Hepatocyte (in vitro differentiated cells): ENCODE measurements at regions not wholly inside any gene's neighbourhood (a gene's known extent, or its start where the extent isn't known, plus 50 kb on each side); places are given as distances from the start of the nearest gene placed in this dataset.

Experiments used
- DNase-seq: peaks from one replicate; pipeline ENCODE4 v3.0.0-alpha.2; 2016; ENCODE audit warnings: low spot score
- H2AFZ ChIP-seq: fragments of 200-600 bp; sonication (generic); 2 replicates; pipeline ENCODE4 v1.6.0; 2016; ENCODE audit warnings: antibody characterized with exemption, mild to moderate bottlenecking
- H3K27ac ChIP-seq: fragments of 200-600 bp; sonication (generic); 2 replicates; pipeline ENCODE4 v1.5.1; 2016; ENCODE audit warnings: mild to moderate bottlenecking
- H3K27me3 ChIP-seq: fragments of 200-600 bp; sonication (generic); 2 replicates; pipeline ENCODE4 v1.6.1; 2016
- H3K36me3 ChIP-seq: fragments of 200-600 bp; sonication (generic); replicated peaks from 2 replicates; pipeline ENCODE4 v1.5.1; 2016; ENCODE audit warnings: low read depth; ENCODE audit not compliant: insufficient read depth
- H3K4me1 ChIP-seq: fragments of 200-600 bp; sonication (generic); 2 replicates; pipeline ENCODE4 v1.5.1; 2016; ENCODE audit warnings: mild to moderate bottlenecking, moderate library complexity; ENCODE audit not compliant: insufficient read depth
- H3K4me2 ChIP-seq: fragments of 200-600 bp; sonication (generic); 2 replicates; pipeline ENCODE4 v1.6.0; 2016
- H3K4me3 ChIP-seq: fragments of 200-600 bp; sonication (generic); 2 replicates; pipeline ENCODE4 v1.5.1; 2016; ENCODE audit warnings: mild to moderate bottlenecking
- H3K79me2 ChIP-seq: fragments of 200-600 bp; sonication (generic); 2 replicates; pipeline ENCODE4 v1.6.0; 2017; ENCODE audit warnings: mild to moderate bottlenecking
- H3K9me2 ChIP-seq: fragments of 200-600 bp; sonication (generic); replicated peaks from 2 replicates; pipeline ENCODE4 v1.6.0; 2017; ENCODE audit warnings: mild to moderate bottlenecking; ENCODE audit not compliant: insufficient read depth
- H3K9me3 ChIP-seq: fragments of 200-600 bp; sonication (generic); 2 replicates; pipeline ENCODE4 v1.5.1; 2016; ENCODE audit warnings: low read depth, mild to moderate bottlenecking
- H4K20me1 ChIP-seq: fragments of 200-600 bp; sonication (generic); 2 replicates; pipeline ENCODE4 v1.6.0; 2016; ENCODE audit warnings: mild to moderate bottlenecking; ENCODE audit not compliant: insufficient read depth, poor library complexity, severe bottlenecking
- CTCF ChIP-seq: fragments of 200-600 bp; sonication (generic); IDR thresholded peaks from 2 replicates; pipeline ENCODE4 v1.5.1; 2016; ENCODE audit warnings: antibody characterized with exemption, mild to moderate bottlenecking; ENCODE audit not compliant: poor library complexity
- EZH2 ChIP-seq: fragments of 200-600 bp; sonication (generic); IDR thresholded peaks from 2 replicates; pipeline ENCODE4 v1.6.1; 2016; ENCODE audit warnings: antibody characterized with exemption, mild to moderate bottlenecking, borderline replicate concordance
- EZH2phosphoT487 ChIP-seq: fragments of 200-600 bp; sonication (generic); IDR thresholded peaks from one replicate; pipeline ENCODE4 v1.6.1; 2018; ENCODE audit warnings: antibody characterized with exemption, mild to moderate bottlenecking, low read depth, moderate library complexity; ENCODE audit not compliant: unreplicated experiment, severe bottlenecking
- WGBS: methylation state at CpG from one replicate; pipeline ENCODE4 v1.1.6; 2016; ENCODE audit warnings: low lambda C conversion rate; ENCODE audit errors: missing lambda C conversion rate; 5-methylcytosine and 5-hydroxymethylcytosine counted together

GRCh38 chr1:87744056-87744455 lies 415.4 kb downstream of the LMO4 start:
- Histone ChIP-seq H3K27me3 (no peaks in the 10 kb centered on the region), H3K4me2 (no peak overlapping the region), H3K4me1 (no peaks in the 10 kb centered on the region), H3K27ac (peak overlapping the region; percentile 15), H3K36me3 (no peaks in the 10 kb centered on the region), H3K4me3 (no peak overlapping the region), H4K20me1 (no peaks in the 10 kb centered on the region), H2AFZ (no peak overlapping the region), H3K9me3 (no peaks in the 10 kb centered on the region), H3K9me2 (no peaks in the 10 kb centered on the region), H3K79me2 (no peaks in the 10 kb centered on the region)
- 79% methylated on average over 3 of the region's 3 CpGs for WGBS
- TF ChIP-seq EZH2phosphoT487: no peak
- DNase-seq: no peak

- no peaks in the 10 kb centered on the region for H3K36me3 ChIP-seq
- no peak overlapping the region for H3K4me2 ChIP-seq
- no peak overlapping the region for H3K4me3 ChIP-seq
- no peaks in the 10 kb centered on the region for H3K79me2 ChIP-seq
- no peak for DNase-seq
- TF ChIP-seq EZH2 (no peak), EZH2phosphoT487 (no peak), CTCF (no peak)
- no peak overlapping the region for H3K27ac ChIP-seq
- H2AFZ ChIP-seq: no peak overlapping the region
- no peaks in the 10 kb centered on the region for H3K9me2 ChIP-seq
- H3K9me3 ChIP-seq: no peaks in the 10 kb centered on the region
- H4K20me1 ChIP-seq: no peaks in the 10 kb centered on the region
- no peaks in the 10 kb centered on the region for H3K4me1 ChIP-seq
- H3K27me3 ChIP-seq: no peaks in the 10 kb centered on the region
These were observed 416.1 kb downstream of the LMO4 start for GRCh38 chr1:87744763-87745162.

- Histone ChIP-seq H3K27ac (no peak overlapping the region), H3K9me3 (no peaks in the 10 kb centered on the region), H3K79me2 (no peaks in the 10 kb centered on the region), H3K4me3 (no peak overlapping the region), H3K9me2 (no peaks in the 10 kb centered on the region), H3K4me2 (no peak overlapping the region), H3K4me1 (peaks cover 13% of the 10 kb centered on the region), H2AFZ (no peak overlapping the region), H4K20me1 (no peaks in the 10 kb centered on the region), H3K36me3 (no peaks in the 10 kb centered on the region), H3K27me3 (no peaks in the 10 kb centered on the region)
- no peak for DNase-seq
- TF ChIP-seq CTCF (no peak), EZH2phosphoT487 (no peak), EZH2 (no peak)
These were observed 424.7 kb downstream of the LMO4 start for GRCh38 chr1:87753366-87753765.

- no peak for DNase-seq
These were observed 425.5 kb downstream of the LMO4 start for GRCh38 chr1:87754139-87754538.

More at GRCh38 chr1:87754139-87754538, 425.5 kb downstream of the LMO4 start:
- H4K20me1 ChIP-seq: no peaks in the 10 kb centered on the region
- H3K27ac ChIP-seq: peak overlapping the region; percentile 28
- peaks cover 13% of the 10 kb centered on the region for H3K4me1 ChIP-seq
- H3K9me3 ChIP-seq: no peaks in the 10 kb centered on the region
- no peaks in the 10 kb centered on the region for H3K36me3 ChIP-seq
- H3K4me2 ChIP-seq: no peak overlapping the region
- no peak for TF ChIP-seq CTCF
- no peak for TF ChIP-seq EZH2phosphoT487
- no peak for TF ChIP-seq EZH2
- H3K27me3 ChIP-seq: no peaks in the 10 kb centered on the region
- H3K9me2 ChIP-seq: no peaks in the 10 kb centered on the region
- no peak overlapping the region for H3K4me3 ChIP-seq
- H3K79me2 ChIP-seq: no peaks in the 10 kb centered on the region
- no peak overlapping the region for H2AFZ ChIP-seq
